ENCODE measurements at regions not wholly inside any gene's neighbourhood (a gene's known extent, or its start where the extent isn't known, plus 50 kb on each side); places are given as distances from the start of the nearest gene placed in this dataset.

DNA sequence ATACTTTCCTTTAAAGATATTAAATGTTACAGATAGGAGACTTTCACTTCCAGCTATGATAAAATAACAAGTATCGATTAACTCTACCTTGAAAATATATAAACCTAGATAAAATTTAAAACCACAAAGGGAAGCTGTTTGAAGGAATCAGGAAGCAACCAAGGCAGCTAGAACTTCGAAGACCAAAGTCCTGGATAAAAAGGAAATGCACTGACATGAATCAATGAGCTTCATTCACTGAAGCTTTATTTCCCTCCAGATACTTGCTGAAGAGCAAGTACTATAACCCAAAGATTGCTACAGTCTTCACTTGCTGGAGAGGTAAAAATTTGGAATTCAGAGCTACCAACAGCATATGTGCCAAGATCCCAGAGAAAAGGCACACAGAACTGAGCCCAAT, 144.1 kb downstream of the PIK3R1 start:
- H3K4me1 ChIP-seq, result no peaks in the 10 kb centered on the region
- WGBS, 5 donors, result 27 to 43% (median 30%) methylated on average over 2 of the region's 2 CpGs
- no peaks in the 10 kb centered on the region for H3K36me3 ChIP-seq
- intact Hi-C loops (cut with DNase I; ENCODE audit: low total_unique reads), result no loop called here
- H3K4me3 ChIP-seq, result no peak overlapping the region
- H3K27me3 ChIP-seq (replicated peaks in 1 of 7), result no peaks in the 10 kb centered on the region
- TF ChIP-seq POLR2A (IDR thresholded peaks at IDR 0.05), result no peak
- TF ChIP-seq, protein P1, sequence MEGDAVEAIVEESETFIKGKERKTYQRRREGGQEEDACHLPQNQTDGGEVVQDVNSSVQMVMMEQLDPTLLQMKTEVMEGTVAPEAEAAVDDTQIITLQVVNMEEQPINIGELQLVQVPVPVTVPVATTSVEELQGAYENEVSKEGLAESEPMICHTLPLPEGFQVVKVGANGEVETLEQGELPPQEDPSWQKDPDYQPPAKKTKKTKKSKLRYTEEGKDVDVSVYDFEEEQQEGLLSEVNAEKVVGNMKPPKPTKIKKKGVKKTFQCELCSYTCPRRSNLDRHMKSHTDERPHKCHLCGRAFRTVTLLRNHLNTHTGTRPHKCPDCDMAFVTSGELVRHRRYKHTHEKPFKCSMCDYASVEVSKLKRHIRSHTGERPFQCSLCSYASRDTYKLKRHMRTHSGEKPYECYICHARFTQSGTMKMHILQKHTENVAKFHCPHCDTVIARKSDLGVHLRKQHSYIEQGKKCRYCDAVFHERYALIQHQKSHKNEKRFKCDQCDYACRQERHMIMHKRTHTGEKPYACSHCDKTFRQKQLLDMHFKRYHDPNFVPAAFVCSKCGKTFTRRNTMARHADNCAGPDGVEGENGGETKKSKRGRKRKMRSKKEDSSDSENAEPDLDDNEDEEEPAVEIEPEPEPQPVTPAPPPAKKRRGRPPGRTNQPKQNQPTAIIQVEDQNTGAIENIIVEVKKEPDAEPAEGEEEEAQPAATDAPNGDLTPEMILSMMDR (IDR thresholded peaks at IDR 0.05 in 8 of 11, conservative IDR thresholded peaks at IDR 0.05 in 3 of 11), result no peak
- TF ChIP-seq POLR2AphosphoS5 (IDR thresholded peaks at IDR 0.05), result no peak
- H3K9me3 ChIP-seq, result peaks cover 0 to 14% (median 0%) of the 10 kb centered on the region in 8 donors
- no peak overlapping the region for H3K27ac ChIP-seq
- DNase-seq, result no peak

DNA sequence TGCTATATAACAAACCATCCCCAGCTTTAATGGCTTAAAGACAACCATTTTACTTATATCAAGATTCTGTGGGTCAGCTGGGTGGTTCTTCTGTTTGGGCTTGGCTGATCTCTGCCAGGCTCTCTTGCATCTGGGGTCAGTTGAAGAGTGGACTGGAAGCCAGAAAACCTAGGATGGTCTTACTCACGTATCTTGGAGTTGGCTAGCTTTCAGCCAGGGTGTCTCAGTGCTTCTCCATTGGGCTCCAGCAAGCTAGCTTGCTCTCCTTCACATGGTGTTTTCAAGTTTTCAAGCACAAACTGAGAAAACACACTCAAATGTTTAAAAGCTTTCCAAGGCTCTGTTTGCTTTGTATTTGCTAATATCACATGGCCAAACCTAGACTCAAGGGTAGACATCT, 146.8 kb downstream of the PIK3R1 start:
- DNase-seq, result no peak
- 83 to 100% (median 91%) methylated on average over 1 of the region's 1 CpG for WGBS, 5 donors
- Histone ChIP-seq H3K36me3 (no peaks in the 10 kb centered on the region), H3K4me3 (no peak overlapping the region), H3K4me1 (no peaks in the 10 kb centered on the region), H3K27ac (no peak overlapping the region), H3K9me3 (peaks cover 0 to 14% (median 0%) of the 10 kb centered on the region in 8 donors), H3K27me3 (replicated peaks in 1 of 7) (no peaks in the 10 kb centered on the region)
- TF ChIP-seq, protein P1 (IDR thresholded peaks at IDR 0.05 in 8 of 11, conservative IDR thresholded peaks at IDR 0.05 in 3 of 11), result no peak
- TF ChIP-seq POLR2AphosphoS5 (IDR thresholded peaks at IDR 0.05), result no peak
- no peak for TF ChIP-seq POLR2A (IDR thresholded peaks at IDR 0.05)
- intact Hi-C loops (cut with DNase I; ENCODE audit: low total_unique reads), result no loop called here

DNA sequence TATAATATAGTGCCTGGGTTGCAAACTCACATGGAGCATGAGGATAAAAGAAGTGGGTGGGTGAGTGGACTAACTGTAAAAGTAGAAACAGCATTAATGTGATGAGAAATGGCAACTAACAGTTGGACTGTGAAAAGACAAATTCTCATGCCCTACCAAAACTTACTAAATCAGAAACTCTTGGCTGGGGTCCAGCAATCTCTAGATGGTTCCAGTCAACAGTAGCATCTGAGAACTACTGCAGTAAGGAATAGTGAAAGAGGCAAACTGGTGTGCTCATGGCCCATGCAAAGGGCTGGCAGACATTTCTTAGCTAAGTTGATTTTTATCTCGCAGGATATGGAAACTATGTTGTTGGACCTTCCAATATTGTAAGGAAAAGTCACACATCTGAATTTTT, 150.3 kb downstream of the PIK3R1 start:
- Histone ChIP-seq H3K9me3 (peaks cover 0 to 14% (median 0%) of the 10 kb centered on the region in 8 donors), H3K27me3 (replicated peaks in 1 of 7) (no peaks in the 10 kb centered on the region), H3K4me1 (peaks cover 0 to 25% (median 9%) of the 10 kb centered on the region in 6 donors), H3K27ac (no peak overlapping the region), H3K4me3 (no peak overlapping the region), H3K36me3 (no peaks in the 10 kb centered on the region)
- DNase-seq, result no peak
- 90 to 100% (median 97%) methylated on average over 1 of the region's 1 CpG for whole genome bisulfite sequencing, 5 donors
- TF ChIP-seq POLR2A (IDR thresholded peaks at IDR 0.05) (no peak), POLR2AphosphoS5 (IDR thresholded peaks at IDR 0.05) (no peak)
- TF ChIP-seq, protein P1 (IDR thresholded peaks at IDR 0.05 in 8 of 11, conservative IDR thresholded peaks at IDR 0.05 in 3 of 11), result no peak
- intact Hi-C loops (cut with DNase I; ENCODE audit: low total_unique reads), result no loop called here

DNA sequence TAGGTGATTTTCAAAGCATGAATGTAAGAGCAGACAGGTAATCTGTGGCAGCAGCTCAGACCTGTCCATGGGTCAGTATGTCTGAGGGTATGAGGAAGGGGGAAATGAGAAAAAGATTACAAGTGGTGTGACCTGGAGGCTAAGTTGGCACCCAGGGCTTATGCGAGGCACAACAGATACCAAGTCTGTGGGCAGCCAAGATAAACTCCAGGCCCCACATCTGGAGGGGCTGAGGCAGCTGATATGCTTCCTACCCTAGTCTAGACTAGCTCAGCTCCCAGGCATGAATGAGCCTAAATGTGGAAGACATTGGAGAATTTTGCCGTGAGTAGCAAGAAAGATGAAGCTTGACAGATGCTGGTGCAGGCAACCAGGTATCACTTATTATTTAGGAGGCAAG, 151.7 kb downstream of the PIK3R1 start:
- DNase-seq, result no peak

More for the DNA sequence above, 151.7 kb downstream of the PIK3R1 start:
- TF ChIP-seq POLR2AphosphoS5 (IDR thresholded peaks at IDR 0.05) (no peak), POLR2A (IDR thresholded peaks at IDR 0.05) (no peak)
- TF ChIP-seq, protein P1 (IDR thresholded peaks at IDR 0.05 in 8 of 11, conservative IDR thresholded peaks at IDR 0.05 in 3 of 11), result no peak
- intact Hi-C loops (cut with DNase I; ENCODE audit: low total_unique reads), result no loop called here
- WGBS, 5 donors, result 89 to 98% (median 95%) methylated on average over 2 of the region's 2 CpGs
- Histone ChIP-seq H3K27ac (no peak overlapping the region), H3K36me3 (no peaks in the 10 kb centered on the region), H3K4me1 (peaks cover 2 to 36% (median 9%) of the 10 kb centered on the region in 6 donors), H3K27me3 (replicated peaks in 1 of 7) (no peaks in the 10 kb centered on the region), H3K4me3 (no peak overlapping the region), H3K9me3 (peaks cover 0 to 13% (median 0%) of the 10 kb centered on the region in 8 donors)
